GM12873 (cell line): ENCODE measurements at regions not wholly inside any gene's neighbourhood (a gene's known extent, or its start where the extent isn't known, plus 50 kb on each side); places are given as distances from the start of the nearest gene placed in this dataset.

Source experiments
- TF ChIP-seq, protein P1 (sequence below): IDR thresholded peaks from 2 replicates; pipeline ENCODE4 v1.5.1; 2012; ENCODE audit warnings: low read depth, mild to moderate bottlenecking, moderate library complexity, low read length, control low read depth; ENCODE audit not compliant: insufficient read depth; ENCODE audit errors: missing control alignments

DNA sequence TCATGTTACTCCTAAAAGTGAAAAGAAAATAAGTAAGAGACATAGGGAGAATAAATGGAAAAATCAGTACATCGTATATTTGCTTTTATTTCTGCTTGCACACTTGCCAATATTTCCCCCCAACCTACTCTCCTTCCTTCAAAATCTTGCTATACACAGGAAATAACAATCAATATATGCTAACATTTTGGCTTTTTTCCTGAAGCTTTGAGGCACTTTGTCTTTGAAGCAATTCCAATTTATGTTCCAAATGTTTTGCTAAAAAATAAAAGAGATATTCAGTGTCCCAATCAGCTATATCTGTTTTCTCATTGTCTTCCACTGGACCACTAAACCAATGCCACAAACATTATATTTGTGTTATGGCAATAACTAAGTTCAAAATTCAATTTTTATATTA is 184.0 kb upstream of the NEGR1 start:
- TF ChIP-seq, protein P1, sequence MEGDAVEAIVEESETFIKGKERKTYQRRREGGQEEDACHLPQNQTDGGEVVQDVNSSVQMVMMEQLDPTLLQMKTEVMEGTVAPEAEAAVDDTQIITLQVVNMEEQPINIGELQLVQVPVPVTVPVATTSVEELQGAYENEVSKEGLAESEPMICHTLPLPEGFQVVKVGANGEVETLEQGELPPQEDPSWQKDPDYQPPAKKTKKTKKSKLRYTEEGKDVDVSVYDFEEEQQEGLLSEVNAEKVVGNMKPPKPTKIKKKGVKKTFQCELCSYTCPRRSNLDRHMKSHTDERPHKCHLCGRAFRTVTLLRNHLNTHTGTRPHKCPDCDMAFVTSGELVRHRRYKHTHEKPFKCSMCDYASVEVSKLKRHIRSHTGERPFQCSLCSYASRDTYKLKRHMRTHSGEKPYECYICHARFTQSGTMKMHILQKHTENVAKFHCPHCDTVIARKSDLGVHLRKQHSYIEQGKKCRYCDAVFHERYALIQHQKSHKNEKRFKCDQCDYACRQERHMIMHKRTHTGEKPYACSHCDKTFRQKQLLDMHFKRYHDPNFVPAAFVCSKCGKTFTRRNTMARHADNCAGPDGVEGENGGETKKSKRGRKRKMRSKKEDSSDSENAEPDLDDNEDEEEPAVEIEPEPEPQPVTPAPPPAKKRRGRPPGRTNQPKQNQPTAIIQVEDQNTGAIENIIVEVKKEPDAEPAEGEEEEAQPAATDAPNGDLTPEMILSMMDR, result no peak

DNA sequence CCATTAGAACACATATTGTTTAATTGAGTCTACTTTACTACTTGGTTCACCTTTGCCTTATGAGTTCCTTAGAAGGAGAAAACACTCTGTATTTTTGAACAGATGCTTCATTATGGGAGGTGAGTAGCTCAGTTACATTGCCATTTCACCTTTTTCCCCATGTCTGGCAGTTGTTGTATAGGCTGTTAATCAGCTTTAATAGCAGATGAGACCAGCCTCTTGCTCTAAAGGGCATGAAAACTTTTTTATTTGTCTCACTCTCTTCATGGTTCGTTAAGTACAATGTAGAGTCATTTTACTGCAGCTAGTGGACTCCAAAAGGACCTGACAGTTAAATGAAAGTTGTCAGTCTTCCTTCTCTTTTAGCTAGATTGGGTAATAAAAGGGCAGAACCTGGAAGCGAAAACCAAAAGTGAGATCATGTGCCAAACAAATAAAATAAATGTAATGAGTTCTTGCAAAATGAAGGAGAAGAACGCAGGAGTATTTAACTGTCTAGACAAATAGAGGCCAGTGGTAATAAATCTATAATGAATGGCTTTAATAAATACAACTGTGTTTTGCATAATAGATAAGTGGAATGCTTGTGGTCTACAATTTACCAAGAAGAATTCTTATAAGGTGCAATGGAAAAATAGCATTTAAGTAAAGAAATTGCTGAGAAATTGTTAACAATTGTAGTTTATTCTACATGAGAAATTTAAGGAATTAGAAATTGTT is 180.0 kb upstream of the NEGR1 start:
- TF ChIP-seq, protein P1, result no peak

DNA sequence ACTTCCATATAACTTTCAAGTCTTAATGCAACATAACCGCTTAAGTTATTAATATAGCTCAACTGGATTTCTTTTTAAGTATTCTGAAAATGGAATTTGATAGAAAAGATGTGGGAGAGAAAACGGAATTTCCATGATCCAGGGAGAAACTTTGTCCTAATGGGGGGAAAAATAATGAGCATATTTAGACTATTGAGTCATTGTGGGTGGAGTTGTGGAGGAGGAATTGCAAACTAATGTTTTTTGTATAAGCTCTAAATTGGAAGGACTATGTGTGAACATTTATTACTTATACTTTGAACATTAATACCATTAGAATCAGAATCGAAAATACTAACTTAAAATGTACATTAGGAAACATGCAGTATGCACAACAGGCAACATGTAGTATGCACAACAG is 159.9 kb upstream of the NEGR1 start:
- TF ChIP-seq, protein P1, result no peak

DNA sequence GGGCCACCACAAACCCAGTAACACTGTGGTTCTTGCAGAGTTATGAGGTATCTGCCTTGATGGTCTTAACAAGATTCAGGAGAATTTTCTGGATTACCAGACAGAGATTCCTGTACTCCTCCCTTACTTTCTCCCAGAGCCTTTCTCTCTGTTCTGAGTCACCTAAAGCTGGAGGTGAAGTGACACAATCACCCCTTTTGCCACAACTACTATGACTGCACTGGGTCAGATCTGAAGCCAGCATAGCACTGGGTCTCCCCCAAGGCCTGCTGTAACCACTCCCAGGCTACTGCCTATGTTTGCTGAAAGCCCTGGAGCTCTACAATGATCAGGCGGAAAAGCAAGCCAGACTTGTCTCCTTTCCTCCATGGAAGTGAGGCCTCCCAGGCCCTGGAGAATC is 156.7 kb upstream of the NEGR1 start:
- TF ChIP-seq, protein P1, result no peak

DNA sequence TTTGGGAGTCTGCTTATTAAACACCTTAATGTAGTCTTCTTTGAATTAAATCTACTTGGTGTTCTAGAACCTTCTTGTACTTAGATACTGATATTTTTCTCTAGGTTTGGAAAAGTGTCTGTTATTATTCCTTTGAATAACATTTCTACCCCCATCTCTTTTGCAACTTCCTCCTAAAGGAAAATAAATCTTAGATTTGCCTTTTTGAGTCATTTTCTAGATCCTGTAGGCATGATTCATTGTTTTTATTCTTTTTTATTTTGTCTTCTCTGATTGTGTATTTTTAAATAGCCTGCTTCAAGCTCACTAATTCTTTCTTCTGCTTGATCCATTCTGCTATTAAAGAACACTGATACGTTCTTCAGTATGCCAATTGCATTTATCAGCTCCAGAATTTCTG is 155.9 kb upstream of the NEGR1 start:
- TF ChIP-seq, protein P1, result no peak

DNA sequence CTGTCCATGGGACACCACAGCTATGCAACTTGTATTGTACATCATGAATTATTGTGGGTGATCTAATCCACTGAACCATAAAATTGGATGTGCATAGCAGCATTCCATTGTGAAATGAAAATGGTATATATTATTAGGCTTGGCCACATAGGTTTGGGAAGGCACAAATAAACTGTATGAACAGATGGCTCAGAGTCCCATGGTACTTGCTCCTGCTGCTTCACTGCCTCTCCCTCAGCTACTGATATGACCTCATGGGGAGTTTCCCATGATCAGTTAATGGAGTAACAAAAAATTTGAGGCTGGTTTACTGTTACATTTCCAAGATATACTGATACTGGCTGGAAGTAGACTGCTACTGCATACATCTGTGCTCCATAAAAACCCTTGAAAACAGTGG is 152.7 kb upstream of the NEGR1 start:
- TF ChIP-seq, protein P1, result no peak

DNA sequence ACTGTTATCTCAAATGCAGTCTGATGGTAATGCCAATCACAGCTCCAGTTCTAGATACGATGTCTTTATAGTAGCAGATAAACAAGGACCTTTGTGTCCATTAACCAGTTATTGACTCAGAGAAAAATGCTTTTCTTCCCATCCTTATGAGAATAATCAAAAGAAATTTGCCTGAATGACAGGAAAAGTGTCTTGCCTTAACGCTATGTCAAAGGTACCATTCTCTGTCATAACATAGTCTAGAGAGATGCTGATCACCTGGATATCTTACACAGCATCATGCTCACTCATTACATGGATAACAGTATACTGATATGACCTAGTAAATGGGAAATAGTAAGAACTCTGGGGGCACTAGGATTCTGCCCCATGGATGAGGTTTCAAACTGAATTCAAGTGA is 151.7 kb upstream of the NEGR1 start:
- TF ChIP-seq, protein P1, result no peak

DNA sequence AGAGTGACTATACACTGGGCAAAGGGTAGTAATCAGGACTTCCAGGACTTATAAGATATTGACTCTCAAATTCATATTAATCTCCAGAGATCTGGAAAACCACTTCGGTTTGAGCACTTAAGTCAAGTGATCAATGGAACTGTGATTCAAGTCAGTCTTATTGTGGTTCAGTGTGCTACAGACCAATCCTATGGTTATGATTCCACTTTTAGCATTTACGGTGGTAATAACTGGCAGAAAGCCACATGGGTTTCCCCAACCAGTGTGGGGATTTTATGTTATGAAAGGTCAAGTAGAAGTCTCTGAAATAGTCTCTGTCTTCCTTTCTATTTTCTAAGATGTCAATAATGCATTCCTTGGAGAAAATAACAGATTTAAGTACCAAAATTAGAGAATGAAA is 151.3 kb upstream of the NEGR1 start:
- TF ChIP-seq, protein P1, result no peak
